ENCODE measurements at regions not wholly inside any gene's neighbourhood (a gene's known extent, or its start where the extent isn't known, plus 50 kb on each side); places are given as distances from the start of the nearest gene placed in this dataset.

GRCh38 chr14:58801086-58801485, 163.3 kb downstream of the DACT1 start:
- ATAC-seq: no peak
- TF ChIP-seq CSRNP3 (CRISPR knock-in tag; IDR thresholded peaks at IDR 0.05): no peak
- TF ChIP-seq OSR1 (CRISPR knock-in tag; IDR thresholded peaks at IDR 0.05): no peak
- no peak for TF ChIP-seq TOX (CRISPR knock-in tag; IDR thresholded peaks at IDR 0.05; ENCODE audit: borderline replicate concordance)
- TF ChIP-seq ZNF565 (CRISPR knock-in tag; conservative IDR thresholded peaks at IDR 0.05; ENCODE audit: low read depth): no peak
- TF ChIP-seq ARNTL (CRISPR knock-in tag; IDR thresholded peaks at IDR 0.05; ENCODE audit: borderline replicate concordance, low read depth): no peak

- TF ChIP-seq POU6F1 (CRISPR knock-in tag; IDR thresholded peaks at IDR 0.05; ENCODE audit: borderline replicate concordance, low read depth) (no peak), CSRNP3 (CRISPR knock-in tag; IDR thresholded peaks at IDR 0.05) (0 out of 2 replicates have a peak, but pooled peaks have one; percentile 38), CREB5 (CRISPR knock-in tag; IDR thresholded peaks at IDR 0.05; ENCODE audit: low read depth) (peak; percentile 89), TCF4 (CRISPR knock-in tag; IDR thresholded peaks at IDR 0.05; ENCODE audit: borderline replicate concordance) (peak; percentile 23; the same call in 1 of the 2 replicates), GLIS3 (CRISPR knock-in tag; IDR thresholded peaks at IDR 0.05) (peak; percentile 73), ESRRG (CRISPR knock-in tag; IDR thresholded peaks at IDR 0.05) (0 out of 2 replicates have a peak, but pooled peaks have one; percentile 25), ISL1 (CRISPR knock-in tag; IDR thresholded peaks at IDR 0.05) (peak; percentile 96), PATZ1 (CRISPR knock-in tag; IDR thresholded peaks at IDR 0.05; ENCODE audit: borderline replicate concordance) (no peak), SNAI2 (CRISPR knock-in tag; IDR thresholded peaks at IDR 0.05) (peak; percentile 63; the same call in 1 of the 2 replicates), ARNTL (CRISPR knock-in tag; IDR thresholded peaks at IDR 0.05; ENCODE audit: borderline replicate concordance, low read depth) (no peak), ZFP3 (CRISPR knock-in tag; IDR thresholded peaks at IDR 0.05) (peak; percentile 51; the same call in 1 of the 2 replicates), PPARA (CRISPR knock-in tag; IDR thresholded peaks at IDR 0.05; ENCODE audit: borderline replicate concordance) (no peak)
- peak; percentile 95 for ATAC-seq
Measured at GRCh38 chr14:58805057-58805456, 167.3 kb downstream of the DACT1 start.

- ATAC-seq: peak; percentile 70
- no peak for TF ChIP-seq RARB (CRISPR knock-in tag; IDR thresholded peaks at IDR 0.05)
- TF ChIP-seq PATZ1 (CRISPR knock-in tag; IDR thresholded peaks at IDR 0.05; ENCODE audit: borderline replicate concordance): no peak
- TF ChIP-seq ISL1 (CRISPR knock-in tag; IDR thresholded peaks at IDR 0.05): peak; percentile 93
- TF ChIP-seq POU6F1 (CRISPR knock-in tag; IDR thresholded peaks at IDR 0.05; ENCODE audit: borderline replicate concordance, low read depth): no peak
- no peak for TF ChIP-seq CREB5 (CRISPR knock-in tag; IDR thresholded peaks at IDR 0.05; ENCODE audit: low read depth)
- 0 out of 2 replicates have a peak, but pooled peaks have one; percentile 53 for TF ChIP-seq CSDC2 (CRISPR knock-in tag; IDR thresholded peaks at IDR 0.05)
Measured at GRCh38 chr14:58805605-58806409, 168.0 kb downstream of the DACT1 start.
